ENCODE measurements at regions not wholly inside any gene's neighbourhood (a gene's known extent, or its start where the extent isn't known, plus 50 kb on each side); places are given as distances from the start of the nearest gene placed in this dataset.

GRCh38 chr4:138916763-138917162 lies 98.8 kb upstream of the NOCT start:
- TF ChIP-seq, protein P1, sequence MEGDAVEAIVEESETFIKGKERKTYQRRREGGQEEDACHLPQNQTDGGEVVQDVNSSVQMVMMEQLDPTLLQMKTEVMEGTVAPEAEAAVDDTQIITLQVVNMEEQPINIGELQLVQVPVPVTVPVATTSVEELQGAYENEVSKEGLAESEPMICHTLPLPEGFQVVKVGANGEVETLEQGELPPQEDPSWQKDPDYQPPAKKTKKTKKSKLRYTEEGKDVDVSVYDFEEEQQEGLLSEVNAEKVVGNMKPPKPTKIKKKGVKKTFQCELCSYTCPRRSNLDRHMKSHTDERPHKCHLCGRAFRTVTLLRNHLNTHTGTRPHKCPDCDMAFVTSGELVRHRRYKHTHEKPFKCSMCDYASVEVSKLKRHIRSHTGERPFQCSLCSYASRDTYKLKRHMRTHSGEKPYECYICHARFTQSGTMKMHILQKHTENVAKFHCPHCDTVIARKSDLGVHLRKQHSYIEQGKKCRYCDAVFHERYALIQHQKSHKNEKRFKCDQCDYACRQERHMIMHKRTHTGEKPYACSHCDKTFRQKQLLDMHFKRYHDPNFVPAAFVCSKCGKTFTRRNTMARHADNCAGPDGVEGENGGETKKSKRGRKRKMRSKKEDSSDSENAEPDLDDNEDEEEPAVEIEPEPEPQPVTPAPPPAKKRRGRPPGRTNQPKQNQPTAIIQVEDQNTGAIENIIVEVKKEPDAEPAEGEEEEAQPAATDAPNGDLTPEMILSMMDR (IDR thresholded peaks at IDR 0.05): no peak
- TF ChIP-seq POLR2A (IDR thresholded peaks at IDR 0.05): no peak
- no peak for TF ChIP-seq POLR2AphosphoS5 (IDR thresholded peaks at IDR 0.05)
